IMR-90 (cell line): ENCODE measurements at regions not wholly inside any gene's neighbourhood (a gene's known extent, or its start where the extent isn't known, plus 50 kb on each side); places are given as distances from the start of the nearest gene placed in this dataset.

Experiments used
- ATAC-seq: fragments of 200-7000 bp; cut with Tn5 transposase; 2 replicates; pipeline ENCODE4 v1.9.1; 2020; ENCODE audit warnings: low read depth, mild to moderate bottlenecking, moderate library complexity
- BruUV-seq: library from RNA; stranded (reverse); fragments of 400-500 nt; replicated peaks from 2 replicates; lab custom pipeline; 2021; lab: Mats Ljungman, UMichigan
- CTCF ChIA-PET: fragments of 300-600 bp; formaldehyde crosslinking; extraction: SDS; loops from one replicate; lab custom pipeline; 2021; ENCODE audit warnings: antibody characterized with exemption; lab: Yijun Ruan, JAX
- POLR2A ChIA-PET: fragments of 300-600 bp; sonication (Branson Sonifier 250); formaldehyde crosslinking; loops from one replicate; lab custom pipeline; 2022; ENCODE audit warnings: antibody characterized with exemption; ENCODE audit not compliant: unreplicated experiment; lab: Charles Lee
- DNase-seq: peaks from one replicate; pipeline ENCODE4 v3.0.0; 2013
- H2AFZ ChIP-seq: replicated peaks from 2 replicates; pipeline ENCODE3; 2013; ENCODE audit warnings: low read length, mild to moderate bottlenecking; ENCODE audit not compliant: poor library complexity
- H2AK5ac ChIP-seq: 2 replicates; pipeline ENCODE4 v1.6.1; 2013; ENCODE audit warnings: low read depth, low read length, inconsistent platforms
- H2AK9ac ChIP-seq: replicated peaks from 2 replicates; pipeline ENCODE3; 2013; ENCODE audit warnings: mild to moderate bottlenecking, low read depth, low read length, moderate library complexity; ENCODE audit not compliant: poor library complexity
- H2BK120ac ChIP-seq: 2 replicates; pipeline ENCODE4 v1.6.1; 2013; ENCODE audit warnings: low read depth, low read length, inconsistent platforms
- H2BK15ac ChIP-seq: 3 replicates; pipeline ENCODE4 v1.6.1; 2013; ENCODE audit warnings: low read depth, low read length, inconsistent platforms
- H2BK20ac ChIP-seq: 2 replicates; pipeline ENCODE4 v1.6.1; 2013; ENCODE audit warnings: low read depth, mild to moderate bottlenecking, inconsistent platforms, low read length, moderate library complexity
- H2BK5ac ChIP-seq: 2 replicates; pipeline ENCODE4 v1.6.1; 2013; ENCODE audit warnings: mild to moderate bottlenecking, low read depth, low read length, inconsistent platforms; ENCODE audit not compliant: poor library complexity, severe bottlenecking
- H3K14ac ChIP-seq: replicated peaks from 2 replicates; pipeline ENCODE4 v1.6.1; 2013; ENCODE audit warnings: low read depth, low read length, inconsistent platforms
- H3K18ac ChIP-seq: 2 replicates; pipeline ENCODE4 v1.6.1; 2013; ENCODE audit warnings: low read depth, low read length, control low read depth
- H3K23ac ChIP-seq: 2 replicates; pipeline ENCODE4 v1.6.1; 2013; ENCODE audit warnings: low read depth, low read length, inconsistent platforms
- H3K27ac ChIP-seq: 2 replicates; pipeline ENCODE4 v1.5.1; 2013; ENCODE audit warnings: mild to moderate bottlenecking, control low read depth, low read length; ENCODE audit not compliant: insufficient read depth
- H3K27me3 ChIP-seq: 2 replicates; pipeline ENCODE4 v1.6.1; 2013; ENCODE audit warnings: low read length; ENCODE audit not compliant: control insufficient read depth, insufficient read depth
- H3K36me3 ChIP-seq: 2 replicates; pipeline ENCODE4 v1.6.1; 2013; ENCODE audit warnings: low read length, mixed read lengths; ENCODE audit not compliant: control insufficient read depth, insufficient read depth
- H3K4ac ChIP-seq: 2 replicates; pipeline ENCODE4 v1.6.1; 2013; ENCODE audit warnings: low read depth, low read length, inconsistent platforms
- H3K4me1 ChIP-seq: 2 replicates; pipeline ENCODE4 v1.6.1; 2013; ENCODE audit warnings: low read length, mixed read lengths; ENCODE audit not compliant: control insufficient read depth, insufficient read depth
- H3K4me2 ChIP-seq: 2 replicates; pipeline ENCODE4 v1.6.1; 2013; ENCODE audit warnings: low read depth, mild to moderate bottlenecking, control low read depth, low read length, moderate library complexity
- H3K4me3 ChIP-seq: 2 replicates; pipeline ENCODE4 v1.5.1; 2013; ENCODE audit warnings: low read depth, mild to moderate bottlenecking, control low read depth, low read length, moderate library complexity; ENCODE audit not compliant: insufficient read depth
- H3K56ac ChIP-seq: 2 replicates; pipeline ENCODE4 v1.6.1; 2013; ENCODE audit warnings: low read length, inconsistent platforms; ENCODE audit not compliant: insufficient read depth; ENCODE audit errors: extremely low read depth
- H3K79me1 ChIP-seq, 2 experiments: 2 replicates each; pipeline ENCODE4 v1.6.1; 2013; ENCODE audit warnings: low read length in 2 of 2, inconsistent platforms in 1 of 2, low read depth in 1 of 2
- H3K9ac ChIP-seq: 2 replicates; pipeline ENCODE4 v1.6.1; 2013; ENCODE audit warnings: low read depth, low read length, control low read depth
- H3K9me1 ChIP-seq: 2 replicates; pipeline ENCODE4 v1.6.1; 2013; ENCODE audit warnings: low read length, inconsistent platforms; ENCODE audit not compliant: insufficient read depth
- H3K9me3 ChIP-seq: 2 replicates; pipeline ENCODE4 v1.6.1; 2013; ENCODE audit warnings: low read length; ENCODE audit not compliant: control insufficient read depth, insufficient read depth
- H4K20me1 ChIP-seq: 2 replicates; pipeline ENCODE4 v1.6.1; 2013; ENCODE audit warnings: low read length, inconsistent platforms; ENCODE audit not compliant: insufficient read depth
- H4K5ac ChIP-seq: 2 replicates; pipeline ENCODE4 v1.6.1; 2013; ENCODE audit warnings: mild to moderate bottlenecking, low read depth, low read length, control low read depth
- H4K8ac ChIP-seq, 2 experiments: 2 replicates each; pipeline ENCODE4 v1.6.1; 2013; ENCODE audit warnings: low read depth in 2 of 2, low read length in 2 of 2, control low read depth in 1 of 2, inconsistent platforms in 1 of 2
- H4K91ac ChIP-seq: 2 replicates; pipeline ENCODE4 v1.6.1; 2013; ENCODE audit warnings: low read depth, low read length, inconsistent platforms; ENCODE audit not compliant: insufficient read depth
- BHLHE40 ChIP-seq: fragments of 150-350 bp; IDR thresholded peaks from 2 replicates; pipeline ENCODE4 v1.6.1; 2016; ENCODE audit warnings: mild to moderate bottlenecking, low read depth, low read length
- CEBPB ChIP-seq: IDR thresholded peaks from 2 replicates; pipeline ENCODE4 v1.6.1; 2012; ENCODE audit warnings: low read depth, low read length, improper control_type of control experiment
- CHD1 ChIP-seq: IDR thresholded peaks from 2 replicates; pipeline ENCODE4 v1.6.1; 2012; ENCODE audit warnings: low read depth, low read length, improper control_type of control experiment
- FOS ChIP-seq: fragments of 150-350 bp; IDR thresholded peaks from 2 replicates; pipeline ENCODE4 v1.6.1; 2016; ENCODE audit warnings: low read depth, low read length
- MAFK ChIP-seq: IDR thresholded peaks from 2 replicates; pipeline ENCODE4 v1.6.1; 2012; ENCODE audit warnings: low read depth, low read length, improper control_type of control experiment
- MAZ ChIP-seq: IDR thresholded peaks from 2 replicates; pipeline ENCODE4 v1.6.1; 2012; ENCODE audit warnings: low read depth, mild to moderate bottlenecking, low read length, improper control_type of control experiment, moderate library complexity, borderline replicate concordance
- MXI1 ChIP-seq: IDR thresholded peaks from 2 replicates; pipeline ENCODE4 v1.6.1; 2012; ENCODE audit warnings: low read depth, mild to moderate bottlenecking, low read length, moderate library complexity, borderline replicate concordance
- NFE2L2 ChIP-seq: fragments of 150-350 bp; IDR thresholded peaks from 2 replicates; pipeline ENCODE4 v1.6.1; 2016; ENCODE audit warnings: low read depth, mild to moderate bottlenecking, low read length
- POLR2A ChIP-seq: IDR thresholded peaks from 2 replicates; pipeline ENCODE4 v1.6.1; 2012; ENCODE audit warnings: mild to moderate bottlenecking, low read depth, low read length
- RAD21 ChIP-seq: IDR thresholded peaks from 2 replicates; pipeline ENCODE4 v1.6.1; 2012; ENCODE audit warnings: low read length, improper control_type of control experiment
- RCOR1 ChIP-seq: IDR thresholded peaks from 2 replicates; pipeline ENCODE4 v1.6.1; 2012; ENCODE audit warnings: mild to moderate bottlenecking, low read length, improper control_type of control experiment; ENCODE audit not compliant: insufficient replicate concordance
- RFX5 ChIP-seq: IDR thresholded peaks from 2 replicates; pipeline ENCODE4 v1.8.0; 2012; ENCODE audit warnings: low read depth, mild to moderate bottlenecking, low read length, moderate library complexity
- SMC3 ChIP-seq: fragments of 150-350 bp; IDR thresholded peaks from 2 replicates; pipeline ENCODE4 v1.6.1; 2016; ENCODE audit warnings: low read depth, mild to moderate bottlenecking, antibody characterized with exemption, low read length, moderate library complexity
- WGBS, 2 experiments: methylation state at CpG; one replicate each; pipeline versions ENCODE4 v1.1.5 to v1.1.7; 2013; ENCODE audit warnings: missing lambda C conversion rate in 2 of 2; ENCODE audit not compliant: insufficient read length in 1 of 2; ENCODE audit errors: extremely low coverage in 2 of 2; 5-methylcytosine and 5-hydroxymethylcytosine counted together
- dilution Hi-C: fragments of 300-500 bp; cut with HindIII; formaldehyde crosslinking; loops from one replicate; pipeline ENCODE4 v1.14.3; 2018; ENCODE audit warnings: low sequenced_read_pairs; ENCODE audit not compliant: unreplicated experiment
- in situ Hi-C: fragments of 300-500 bp; cut with MboI; formaldehyde crosslinking; loops from 3 replicates; pipeline ENCODE4 v1.14.3; 2019; ENCODE audit warnings: low sequenced_read_pairs, inconsistent platforms, mixed read lengths
- intact Hi-C: fragments of 100-400 bp; cut with micrococcal nuclease; formaldehyde crosslinking; loops from 2 replicates; pipeline ENCODE4 v1.10.0; 2022
- TF ChIP-seq, protein P1 (sequence below): conservative IDR thresholded peaks from 2 replicates; pipeline ENCODE4 v1.5.1; 2012; ENCODE audit warnings: mild to moderate bottlenecking, low read depth, low read length, improper control_type of control experiment
- TF ChIP-seq, protein P2 (sequence below): fragments of 150-350 bp; IDR thresholded peaks from 2 replicates; pipeline ENCODE4 v1.6.1; 2017; ENCODE audit warnings: mild to moderate bottlenecking, antibody characterized with exemption, low read length, low read depth
- TF ChIP-seq, protein P3 (sequence below): fragments of 150-350 bp; IDR thresholded peaks from 2 replicates; pipeline ENCODE4 v1.6.1; 2016; ENCODE audit warnings: low read depth, mild to moderate bottlenecking, low read length, moderate library complexity, borderline replicate concordance

DNA sequence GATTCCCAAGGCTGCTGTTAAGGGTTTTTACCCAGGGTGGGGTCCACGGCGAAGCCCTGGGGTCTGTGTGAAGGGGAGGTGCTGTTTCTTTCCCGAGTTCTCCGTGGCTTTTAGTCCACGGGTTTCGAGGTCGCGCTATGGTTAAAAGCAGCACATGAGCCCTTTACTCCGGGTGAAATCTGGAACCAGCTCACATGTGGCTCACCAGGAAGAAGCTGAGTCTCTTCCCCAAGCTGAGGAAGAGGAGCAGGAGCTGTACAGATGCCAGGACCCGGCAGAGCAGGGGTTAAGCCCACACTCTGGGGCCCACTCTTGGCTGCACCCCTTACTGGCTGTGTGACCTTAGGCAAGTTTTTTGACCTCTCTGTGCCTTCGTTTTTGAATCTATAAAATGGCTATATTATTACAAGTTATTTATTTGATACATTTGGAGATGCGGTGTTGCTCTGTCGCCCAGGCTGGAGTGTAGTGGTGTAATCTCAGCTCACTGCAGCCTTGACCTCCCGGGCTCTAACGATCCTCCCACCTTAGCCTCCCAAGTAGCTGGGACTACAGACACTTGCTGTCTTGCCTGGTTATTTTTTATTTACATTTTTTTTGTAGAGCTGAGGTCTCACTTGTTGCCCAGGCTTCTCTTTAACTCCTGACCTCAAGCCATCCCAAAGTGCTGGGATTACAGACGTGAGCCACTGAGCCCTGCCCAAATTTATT lies 266.3 kb downstream of the AACS start:
- H2BK120ac ChIP-seq = no peak overlapping the region
- H3K4me2 ChIP-seq = no peak overlapping the region
- no peak overlapping the region for H2AK5ac ChIP-seq
- ATAC-seq (no peak), DNase-seq (no peak)
- no peak overlapping the region for H4K8ac ChIP-seq
- no peak overlapping the region for H3K14ac ChIP-seq
- H4K20me1 ChIP-seq = no peaks in the 10 kb centered on the region
- no peak overlapping the region for H4K5ac ChIP-seq
- no peak overlapping the region for H3K4me3 ChIP-seq
- no TSS peak for BruUV-seq
- WGBS, 2 experiments = 40% methylated on average over 1 of the region's 16 CpGs; no CpG with 5 or more reads in 1 of the 2 experiments
- dilution Hi-C loops = no loop called here
- ChIA-PET POLR2A (no interaction called here), CTCF (interaction anchor here (0.6 kb wide), 1 partner anchor 117 kb away, joined by 3 read pairs; no protein-coding TSS in a partner anchor)
- in situ Hi-C loops = no loop called here
- H4K91ac ChIP-seq = no peak overlapping the region
- no peak overlapping the region for H3K56ac ChIP-seq
- no peak overlapping the region for H3K23ac ChIP-seq
- intact Hi-C loops = no loop called here
- H3K4ac ChIP-seq = no peak overlapping the region
- peak overlapping the region; percentile 51 for H2AFZ ChIP-seq
- H2BK15ac ChIP-seq = no peak overlapping the region
- H3K4me1 ChIP-seq = no peaks in the 10 kb centered on the region
- TF ChIP-seq RCOR1 = no peak
- TF ChIP-seq MAFK = no peak
- TF ChIP-seq BHLHE40 = no peak
- no peak for TF ChIP-seq FOS
- TF ChIP-seq RFX5 = no peak
- no peak for TF ChIP-seq POLR2A
- TF ChIP-seq, protein P1, sequence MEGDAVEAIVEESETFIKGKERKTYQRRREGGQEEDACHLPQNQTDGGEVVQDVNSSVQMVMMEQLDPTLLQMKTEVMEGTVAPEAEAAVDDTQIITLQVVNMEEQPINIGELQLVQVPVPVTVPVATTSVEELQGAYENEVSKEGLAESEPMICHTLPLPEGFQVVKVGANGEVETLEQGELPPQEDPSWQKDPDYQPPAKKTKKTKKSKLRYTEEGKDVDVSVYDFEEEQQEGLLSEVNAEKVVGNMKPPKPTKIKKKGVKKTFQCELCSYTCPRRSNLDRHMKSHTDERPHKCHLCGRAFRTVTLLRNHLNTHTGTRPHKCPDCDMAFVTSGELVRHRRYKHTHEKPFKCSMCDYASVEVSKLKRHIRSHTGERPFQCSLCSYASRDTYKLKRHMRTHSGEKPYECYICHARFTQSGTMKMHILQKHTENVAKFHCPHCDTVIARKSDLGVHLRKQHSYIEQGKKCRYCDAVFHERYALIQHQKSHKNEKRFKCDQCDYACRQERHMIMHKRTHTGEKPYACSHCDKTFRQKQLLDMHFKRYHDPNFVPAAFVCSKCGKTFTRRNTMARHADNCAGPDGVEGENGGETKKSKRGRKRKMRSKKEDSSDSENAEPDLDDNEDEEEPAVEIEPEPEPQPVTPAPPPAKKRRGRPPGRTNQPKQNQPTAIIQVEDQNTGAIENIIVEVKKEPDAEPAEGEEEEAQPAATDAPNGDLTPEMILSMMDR = no peak
- TF ChIP-seq MAZ = no peak
- no peak for TF ChIP-seq NFE2L2
- no peak for TF ChIP-seq CEBPB
- no peak for TF ChIP-seq RAD21
- no peak for TF ChIP-seq MXI1
- TF ChIP-seq, protein P2, sequence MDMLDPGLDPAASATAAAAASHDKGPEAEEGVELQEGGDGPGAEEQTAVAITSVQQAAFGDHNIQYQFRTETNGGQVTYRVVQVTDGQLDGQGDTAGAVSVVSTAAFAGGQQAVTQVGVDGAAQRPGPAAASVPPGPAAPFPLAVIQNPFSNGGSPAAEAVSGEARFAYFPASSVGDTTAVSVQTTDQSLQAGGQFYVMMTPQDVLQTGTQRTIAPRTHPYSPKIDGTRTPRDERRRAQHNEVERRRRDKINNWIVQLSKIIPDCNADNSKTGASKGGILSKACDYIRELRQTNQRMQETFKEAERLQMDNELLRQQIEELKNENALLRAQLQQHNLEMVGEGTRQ = no peak
- TF ChIP-seq, protein P3, sequence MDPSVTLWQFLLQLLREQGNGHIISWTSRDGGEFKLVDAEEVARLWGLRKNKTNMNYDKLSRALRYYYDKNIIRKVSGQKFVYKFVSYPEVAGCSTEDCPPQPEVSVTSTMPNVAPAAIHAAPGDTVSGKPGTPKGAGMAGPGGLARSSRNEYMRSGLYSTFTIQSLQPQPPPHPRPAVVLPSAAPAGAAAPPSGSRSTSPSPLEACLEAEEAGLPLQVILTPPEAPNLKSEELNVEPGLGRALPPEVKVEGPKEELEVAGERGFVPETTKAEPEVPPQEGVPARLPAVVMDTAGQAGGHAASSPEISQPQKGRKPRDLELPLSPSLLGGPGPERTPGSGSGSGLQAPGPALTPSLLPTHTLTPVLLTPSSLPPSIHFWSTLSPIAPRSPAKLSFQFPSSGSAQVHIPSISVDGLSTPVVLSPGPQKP = no peak
- TF ChIP-seq CHD1 = no peak
- no peak for TF ChIP-seq SMC3
- no peaks in the 10 kb centered on the region for H3K9me1 ChIP-seq
- H3K27me3 ChIP-seq = no peaks in the 10 kb centered on the region
- H3K18ac ChIP-seq = no peak overlapping the region
- peaks cover 22% of the 10 kb centered on the region; the same call in 1 of the 2 replicates for H3K9me3 ChIP-seq
- no peak overlapping the region for H3K9ac ChIP-seq
- H3K36me3 ChIP-seq = no peaks in the 10 kb centered on the region
- no peak overlapping the region for H2BK20ac ChIP-seq
- H3K27ac ChIP-seq = no peak overlapping the region
- no peak overlapping the region for H2AK9ac ChIP-seq
- H3K79me1 ChIP-seq = no peaks in the 10 kb centered on the region
- no peak overlapping the region for H2BK5ac ChIP-seq
